K562 (cell line): ENCODE measurements at regions not wholly inside any gene's neighbourhood (a gene's known extent, or its start where the extent isn't known, plus 50 kb on each side); places are given as distances from the start of the nearest gene placed in this dataset.

Experiments
- ATAC-seq: fragments of 200-7000 bp; cut with Tn5 transposase; 3 replicates; pipeline ENCODE4 v1.9.1; 2020; ENCODE audit warnings: moderate library complexity
- BruUV-seq: library from RNA; stranded (reverse); fragments of 400-500 nt; replicated peaks from 2 replicates; lab custom pipeline; 2021; lab: Mats Ljungman, UMichigan
- CTCF ChIA-PET: fragments of 300-600 bp; formaldehyde crosslinking; extraction: SDS; loops from one replicate; lab custom pipeline; 2021; ENCODE audit warnings: low intra/inter-chr PET ratio; lab: Yijun Ruan, JAX
- POLR2A ChIA-PET: fragments of 300-600, 350-650 bp; sonication (Branson Sonifier 250); formaldehyde crosslinking; extraction: SDS; loops from one replicate; lab custom pipeline; 2021; ENCODE audit warnings: antibody characterized with exemption, inconsistent platforms; lab: Yijun Ruan, JAX
- DNase-seq, 4 experiments: peaks; one replicate each; pipeline versions ENCODE4 v3.0.0 to v3.0.0-alpha.2; 2011 to 2018; ENCODE audit warnings: low spot score in 3 of 4, mixed read lengths in 3 of 4; ENCODE audit errors: extremely low read depth in 1 of 4
- FAIRE-seq: peaks from 2 replicates; lab custom pipeline; 2011; peaks lifted over from hg19 to GRCh38; lab: Jason Lieb, UNC
- H2AFZ ChIP-seq: 2 replicates; pipeline ENCODE4 v1.6.0; 2011; ENCODE audit warnings: low read depth, low read length, control low read depth, inconsistent platforms
- H3K27ac ChIP-seq: fragments of 200-600 bp; 3 replicates; pipeline ENCODE4 v1.8.0; 2011; ENCODE audit warnings: low read depth, mild to moderate bottlenecking, control low read depth, inconsistent platforms, low read length, moderate library complexity, mixed read lengths; ENCODE audit errors: extremely low read depth
- H3K27me3 ChIP-seq, 2 experiments: fragments of 300-600 bp in 1 of 2; 2 replicates in 1 of 2; 3 replicates in 1 of 2; pipeline versions ENCODE4 v1.6.0 to v1.8.0; 2011; ENCODE audit warnings: inconsistent platforms in 2 of 2, low read length in 2 of 2, mild to moderate bottlenecking in 1 of 2, mixed read lengths in 1 of 2, moderate library complexity in 1 of 2; ENCODE audit not compliant: control insufficient read depth in 2 of 2, insufficient read depth in 2 of 2
- H3K36me3 ChIP-seq: fragments of 300-600 bp; 3 replicates; pipeline ENCODE4 v1.8.0; 2011; ENCODE audit warnings: mild to moderate bottlenecking, low read length, inconsistent platforms; ENCODE audit not compliant: control insufficient read depth, insufficient read depth
- H3K4me1 ChIP-seq, 2 experiments: fragments of 200-600 bp in 1 of 2; replicated peaks in 1 of 2; 2 replicates in 1 of 2; 3 replicates in 1 of 2; pipeline versions ENCODE4 v1.5.1 to v1.8.0; 2011; ENCODE audit warnings: inconsistent platforms in 2 of 2, low read length in 2 of 2, mild to moderate bottlenecking in 1 of 2, mixed read lengths in 1 of 2, moderate library complexity in 1 of 2; ENCODE audit not compliant: control insufficient read depth in 2 of 2, insufficient read depth in 2 of 2
- H3K4me2 ChIP-seq: 2 replicates; pipeline ENCODE4 v1.6.1; 2011; ENCODE audit warnings: low read length, control low read depth, inconsistent platforms, mixed read lengths; ENCODE audit not compliant: insufficient read depth
- H3K4me3 ChIP-seq: fragments of 200-600 bp; sonication (generic), shearing (Covaris generic); 2 replicates; pipeline ENCODE4 v1.5.1; 2016; ENCODE audit warnings: control low read depth, inconsistent platforms
- H3K79me2 ChIP-seq: fragments of 200-600 bp; 3 replicates; pipeline ENCODE4 v1.8.0; 2011; ENCODE audit warnings: low read length, inconsistent platforms; ENCODE audit not compliant: control insufficient read depth, insufficient read depth
- H3K9ac ChIP-seq, 2 experiments: 2 replicates each; pipeline versions ENCODE4 v1.6.0 to v1.6.1; 2011; ENCODE audit warnings: low read depth in 2 of 2, low read length in 2 of 2, control low read depth in 1 of 2, inconsistent platforms in 1 of 2, mild to moderate bottlenecking in 1 of 2, mixed read lengths in 1 of 2; ENCODE audit not compliant: insufficient read depth in 1 of 2
- H3K9me1 ChIP-seq: one replicate; pipeline ENCODE4 v1.6.0; 2011; ENCODE audit warnings: inconsistent platforms, mild to moderate bottlenecking, low read length, moderate library complexity; ENCODE audit not compliant: control insufficient read depth, insufficient read depth
- H3K9me3 ChIP-seq: replicated peaks from 2 replicates; pipeline ENCODE4 v1.5.1; 2011; ENCODE audit warnings: low read depth, low read length, inconsistent platforms; ENCODE audit not compliant: control insufficient read depth, insufficient read depth
- H4K20me1 ChIP-seq: replicated peaks from 2 replicates; pipeline ENCODE4 v1.6.1; 2011; ENCODE audit warnings: low read length, inconsistent platforms, mixed read lengths; ENCODE audit not compliant: control insufficient read depth, insufficient read depth
- CTBP1 ChIP-seq: fragments of 450-650 bp; IDR thresholded peaks from 2 replicates; pipeline ENCODE4 v1.6.1; 2016; ENCODE audit warnings: borderline replicate concordance
- E2F5 ChIP-seq: sonication (generic); formaldehyde crosslinking; IDR thresholded peaks from 2 replicates; pipeline ENCODE4 v1.8.0; 2022; ENCODE audit warnings: mild to moderate bottlenecking, missing genetic modification reagents
- MEF2A ChIP-seq: IDR thresholded peaks from 2 replicates; pipeline ENCODE4 v1.6.1; 2011; ENCODE audit warnings: low read depth, mild to moderate bottlenecking, low read length, moderate library complexity; ENCODE audit not compliant: control insufficient read depth
- MYC ChIP-seq, 2 experiments: fragments of 250-450 bp in 1 of 2; sonication (Bioruptor Pico) in 1 of 2; IDR thresholded peaks; 2 replicates each; pipeline versions ENCODE4 v1.5.1 to v1.6.1; 2012 to 2021; ENCODE audit warnings: low read depth in 2 of 2, borderline replicate concordance in 1 of 2, improper control_type of control experiment in 1 of 2, low read length in 1 of 2, mild to moderate bottlenecking in 1 of 2, moderate library complexity in 1 of 2
- NUFIP1 ChIP-seq: fragments of 450-650 bp; IDR thresholded peaks from 2 replicates; pipeline ENCODE4 v1.6.1; 2018; ENCODE audit not compliant: partially characterized antibody
- TARDBP ChIP-seq: fragments of 450-650 bp; IDR thresholded peaks from 2 replicates; pipeline ENCODE4 v1.6.1; 2016
- ZBTB33 ChIP-seq: sonication (generic); formaldehyde crosslinking; IDR thresholded peaks from 2 replicates; pipeline ENCODE4 v1.8.1; 2023; ENCODE audit warnings: mild to moderate bottlenecking, missing genetic modification reagents
- ZNF124 ChIP-seq: sonication (generic); formaldehyde crosslinking; IDR thresholded peaks from 2 replicates; pipeline ENCODE4 v1.8.1; 2022; ENCODE audit warnings: missing genetic modification reagents
- ZNF316 ChIP-seq: fragments of 450-650 bp; IDR thresholded peaks from 2 replicates; pipeline ENCODE4 v1.6.1; 2016
- ZNF785 ChIP-seq: fragments of 250-450 bp; sonication (Bioruptor Pico); IDR thresholded peaks from 2 replicates; pipeline ENCODE4 v1.4.0; 2020; ENCODE audit warnings: mild to moderate bottlenecking
- WGBS: fragments of 100-300 bp; shearing (Covaris generic); methylation state at CpG from one replicate; pipeline ENCODE4 v1.1.6; 2016; ENCODE audit warnings: low coverage, mixed read lengths; ENCODE audit not compliant: insufficient coverage; ENCODE audit errors: missing lambda C conversion rate; 5-methylcytosine and 5-hydroxymethylcytosine counted together
- in situ Hi-C: fragments of 300-500 bp; cut with MboI; formaldehyde crosslinking; loops from 4 replicates; pipeline ENCODE4 v1.15.0; 2018; ENCODE audit warnings: inconsistent platforms, mixed read lengths
- intact Hi-C: fragments of 100-400 bp; cut with micrococcal nuclease; formaldehyde crosslinking; loops from 2 replicates; pipeline ENCODE4 v1.14.2; 2022

GRCh38 chr20:1782181-1782580 is 113.0 kb upstream of the SIRPA start:
- Histone ChIP-seq H3K9me1 (no peaks in the 10 kb centered on the region), H3K79me2 (no peaks in the 10 kb centered on the region), H4K20me1 (no peaks in the 10 kb centered on the region), H3K9ac (no peak overlapping the region), H3K27me3 (peaks cover 0 to 14% of the 10 kb centered on the region in 2 experiments; a peak in 1 of 5 replicates), H3K4me3 (no peak overlapping the region)
- in situ Hi-C loops, result no loop called here
- FAIRE-seq, result no peak
- TF ChIP-seq TARDBP (no peak), ZNF785 (CRISPR knock-in tag) (no peak)
- TF ChIP-seq, all 486 proteins: peak for 0
- no peak overlapping the region for H2AFZ ChIP-seq
- ChIA-PET POLR2A (no interaction called here), CTCF (no interaction called here)
- no peaks in the 10 kb centered on the region for H3K9me3 ChIP-seq
- H3K4me1 ChIP-seq, result peaks cover 0 to under 1% of the 10 kb centered on the region in 2 experiments; a peak in 1 of 5 replicates
- 0% methylated on average over 3 of the region's 3 CpGs for WGBS
- H3K27ac ChIP-seq, result no peak overlapping the region
- ATAC-seq, result no peak
- no peaks in the 10 kb centered on the region for H3K36me3 ChIP-seq
- no TSS peak for BruUV-seq
- intact Hi-C loops, result no loop called here
- no peak overlapping the region for H3K4me2 ChIP-seq
- no peak for DNase-seq

GRCh38 chr20:1779567-1779966 is 115.6 kb upstream of the SIRPA start:
- no TSS peak for BruUV-seq
- DNase-seq (no peak), FAIRE-seq (no peak), ATAC-seq (no peak)
- Histone ChIP-seq H3K9ac (no peak overlapping the region), H3K36me3 (no peaks in the 10 kb centered on the region), H3K9me3 (no peaks in the 10 kb centered on the region), H4K20me1 (no peaks in the 10 kb centered on the region), H3K4me2 (no peak overlapping the region), H3K4me3 (no peak overlapping the region), H2AFZ (no peak overlapping the region), H3K9me1 (no peaks in the 10 kb centered on the region), H3K27ac (no peak overlapping the region), H3K27me3 (peaks cover 0 to 14% of the 10 kb centered on the region in 2 experiments; a peak in 2 of 5 replicates), H3K4me1 (peaks cover 0 to 5% of the 10 kb centered on the region in 2 experiments; a peak in 2 of 5 replicates), H3K79me2 (no peaks in the 10 kb centered on the region)
- WGBS, result 0% methylated on average over 5 of the region's 5 CpGs
- ChIA-PET POLR2A (no interaction called here), CTCF (no interaction called here)
- in situ Hi-C loops (no loop called here), intact Hi-C loops (no loop called here)
- TF ChIP-seq ZNF316, result no peak
- no peak for TF ChIP-seq MYC (IDR thresholded peaks at IDR 0.05; ENCODE audit: low read depth, low read length)
- no peak for TF ChIP-seq MYC (CRISPR knock-in tag; IDR thresholded peaks at IDR 0.05; ENCODE audit: borderline replicate concordance, low read depth)
- no peak for TF ChIP-seq ZNF124 (CRISPR knock-in tag)
- no peak for TF ChIP-seq NUFIP1
- no peak for TF ChIP-seq ZBTB33 (CRISPR knock-in tag)
- no peak for TF ChIP-seq E2F5 (CRISPR knock-in tag)
- no peak for TF ChIP-seq MEF2A
- no peak for TF ChIP-seq CTBP1
